CD14-positive monocyte (primary cell): ENCODE measurements at regions not wholly inside any gene's neighbourhood (a gene's known extent, or its start where the extent isn't known, plus 50 kb on each side); places are given as distances from the start of the nearest gene placed in this dataset.

ENCODE experiments used
- DNase-seq, 3 donors: peaks; one replicate each; pipeline ENCODE4 v3.0.0-alpha.2; 2011 to 2022
- H2AFZ ChIP-seq: 2 replicates; pipeline ENCODE4 v1.6.0; 2012; ENCODE audit warnings: mild to moderate bottlenecking, low read depth, low read length, inconsistent platforms; ENCODE audit not compliant: insufficient read depth, poor library complexity, severe bottlenecking
- H3K27ac ChIP-seq, 2 donors: 1 replicate in 1 of 2; 2 replicates in 1 of 2; pipeline ENCODE4 v1.5.1; 2012 to 2013; ENCODE audit warnings: low read length in 2 of 2, control low read depth in 1 of 2, inconsistent platforms in 1 of 2, low read depth in 1 of 2, mild to moderate bottlenecking in 1 of 2
- H3K27me3 ChIP-seq, 2 donors: one replicate each; pipeline versions ENCODE4 v1.6.0 to v1.6.1; 2011 to 2013; ENCODE audit warnings: low read length in 2 of 2; ENCODE audit not compliant: control insufficient read depth in 2 of 2, insufficient read depth in 2 of 2
- H3K36me3 ChIP-seq, 2 donors: replicated peaks in 1 of 2; 1 replicate in 1 of 2; 2 replicates in 1 of 2; pipeline versions ENCODE4 v1.5.1 to v1.6.1; 2012 to 2013; ENCODE audit warnings: low read length in 2 of 2, control low read depth in 1 of 2, inconsistent platforms in 1 of 2, mild to moderate bottlenecking in 1 of 2; ENCODE audit not compliant: insufficient read depth in 2 of 2, control insufficient read depth in 1 of 2
- H3K4me1 ChIP-seq, 2 donors: 1 replicate in 1 of 2; 2 replicates in 1 of 2; pipeline versions ENCODE4 v1.5.1 to v1.6.1; 2012 to 2013; ENCODE audit warnings: low read length in 2 of 2, control low read depth in 1 of 2, inconsistent platforms in 1 of 2, mild to moderate bottlenecking in 1 of 2, moderate library complexity in 1 of 2; ENCODE audit not compliant: insufficient read depth in 2 of 2, control insufficient read depth in 1 of 2
- H3K4me2 ChIP-seq: replicated peaks from 2 replicates; pipeline ENCODE3; 2012; ENCODE audit warnings: low read length, moderate library complexity, mild to moderate bottlenecking; ENCODE audit not compliant: poor library complexity, severe bottlenecking; ENCODE audit errors: extremely low read depth
- H3K4me3 ChIP-seq, 3 experiments: fragments of 200-600 bp in 1 of 3; sonication (generic) in 1 of 3; replicated peaks in 1 of 3; 1 replicate in 2 of 3; 2 replicates in 1 of 3; pipeline ENCODE4 v1.5.1; 2011 to 2013; ENCODE audit warnings: low read length in 3 of 3, mild to moderate bottlenecking in 3 of 3, control low read depth in 2 of 3, low read depth in 2 of 3, inconsistent platforms in 1 of 3, moderate library complexity in 1 of 3
- H3K79me2 ChIP-seq: 2 replicates; pipeline ENCODE4 v1.6.0; 2012; ENCODE audit warnings: mild to moderate bottlenecking, control low read depth, inconsistent platforms, low read length, moderate library complexity; ENCODE audit not compliant: insufficient read depth
- H3K9ac ChIP-seq: 2 replicates; pipeline ENCODE4 v1.6.0; 2017; ENCODE audit warnings: low read length, mild to moderate bottlenecking; ENCODE audit not compliant: insufficient read depth, poor library complexity, severe bottlenecking
- H3K9me3 ChIP-seq, 2 donors: replicated peaks in 1 of 2; 1 replicate in 1 of 2; 2 replicates in 1 of 2; pipeline versions ENCODE4 v1.5.1 to v1.6.1; 2012 to 2013; ENCODE audit warnings: low read length in 2 of 2, control low read depth in 1 of 2; ENCODE audit not compliant: control insufficient read depth in 1 of 2, insufficient read depth in 1 of 2
- H4K20me1 ChIP-seq: 2 replicates; pipeline ENCODE4 v1.6.0; 2012; ENCODE audit warnings: mild to moderate bottlenecking, low read length, control low read depth, moderate library complexity; ENCODE audit not compliant: insufficient read depth
- H3K27ac Mint-ChIP-seq, 7 donors: one replicate each; pipeline ENCODE4 v1.8.0; 2020; ENCODE audit warnings: mild to moderate bottlenecking in 7 of 7, mixed read lengths in 7 of 7, moderate library complexity in 6 of 7, inconsistent platforms in 2 of 7
- H3K27me3 Mint-ChIP-seq, 3 donors: one replicate each; pipeline ENCODE4 v1.8.0; 2021 to 2022; ENCODE audit warnings: low read depth in 3 of 3, mild to moderate bottlenecking in 3 of 3, mixed read lengths in 3 of 3, moderate library complexity in 3 of 3, inconsistent platforms in 1 of 3
- H3K36me3 Mint-ChIP-seq, 2 donors: one replicate each; pipeline ENCODE4 v1.8.0; 2020; ENCODE audit warnings: mixed read lengths in 2 of 2, inconsistent platforms in 1 of 2, mild to moderate bottlenecking in 1 of 2
- H3K4me1 Mint-ChIP-seq: one replicate; pipeline ENCODE4 v1.8.0; 2020; ENCODE audit warnings: mild to moderate bottlenecking, mixed read lengths
- H3K4me3 Mint-ChIP-seq, 2 donors: one replicate each; pipeline ENCODE4 v1.8.0; 2020; ENCODE audit warnings: mild to moderate bottlenecking in 2 of 2, mixed read lengths in 2 of 2, moderate library complexity in 1 of 2
- H3K9me3 Mint-ChIP-seq, 7 donors: one replicate each; pipeline ENCODE4 v1.8.0; 2020 to 2022; ENCODE audit warnings: mixed read lengths in 7 of 7, mild to moderate bottlenecking in 6 of 7, moderate library complexity in 6 of 7, inconsistent platforms in 2 of 7
- CTCF ChIP-seq: fragments of 200-600 bp; IDR thresholded peaks from one replicate; pipeline ENCODE4 v1.8.0; 2022; ENCODE audit warnings: antibody characterized with exemption, mild to moderate bottlenecking
- WGBS: methylation state at CpG from one replicate; pipeline ENCODE4 v1.1.5; 2013; ENCODE audit warnings: missing lambda C conversion rate; ENCODE audit not compliant: insufficient coverage; 5-methylcytosine and 5-hydroxymethylcytosine counted together
- intact Hi-C, 2 donors: fragments of 100-400 bp; cut with micrococcal nuclease; formaldehyde crosslinking; loops; one replicate each; pipeline versions ENCODE4 v1.15.0 to v1.15.1; 2023

- Histone ChIP-seq H3K4me2 (no peak overlapping the region), H2AFZ (peak overlapping the region; percentile 7), H3K27me3 (no peaks in the 10 kb centered on the region), H3K9ac (no peak overlapping the region), H3K36me3 (no peaks in the 10 kb centered on the region), H3K4me1 (no peaks in the 10 kb centered on the region), H3K79me2 (no peaks in the 10 kb centered on the region), H4K20me1 (no peaks in the 10 kb centered on the region), H3K9me3 (no peaks in the 10 kb centered on the region), H3K27ac (no peak overlapping the region), H3K4me3 (no peak overlapping the region)
- H3K4me3 Mint-ChIP-seq, result no peak overlapping the region
- H3K27me3 Mint-ChIP-seq, result peaks cover 0 to 2% (median 2%) of the 10 kb centered on the region in 3 donors
- H3K36me3 Mint-ChIP-seq, result no peaks in the 10 kb centered on the region
- H3K4me1 Mint-ChIP-seq, result peaks cover 3% of the 10 kb centered on the region
- TF ChIP-seq CTCF, result no peak
- H3K9me3 Mint-ChIP-seq, result peaks cover 0 to 3% (median 0%) of the 10 kb centered on the region in 7 donors
- DNase-seq, result no peak
- intact Hi-C loops, result no loop called here
- 100% methylated on average over 2 of the region's 5 CpGs for WGBS
- H3K27ac Mint-ChIP-seq, result no peak overlapping the region
These were observed 704.9 kb upstream of the CITED2 start for GRCh38 chr6:140079328-140079727.

- Histone ChIP-seq H3K36me3 (no peaks in the 10 kb centered on the region), H3K4me3 (no peak overlapping the region), H2AFZ (no peak overlapping the region), H3K27me3 (no peaks in the 10 kb centered on the region), H3K27ac (no peak overlapping the region), H3K79me2 (no peaks in the 10 kb centered on the region), H3K4me1 (no peaks in the 10 kb centered on the region), H4K20me1 (no peaks in the 10 kb centered on the region), H3K9ac (no peak overlapping the region), H3K4me2 (no peak overlapping the region), H3K9me3 (no peaks in the 10 kb centered on the region)
- Mint-ChIP-seq H3K27ac (no peak overlapping the region), H3K4me3 (no peak overlapping the region), H3K36me3 (no peaks in the 10 kb centered on the region), H3K9me3 (peaks cover 0 to 3% (median 0%) of the 10 kb centered on the region in 7 donors), H3K27me3 (peaks cover 0 to 2% (median 2%) of the 10 kb centered on the region in 3 donors), H3K4me1 (peaks cover 3% of the 10 kb centered on the region)
- no CpG with 5 or more reads among the region's 3 CpGs for WGBS
- intact Hi-C loops, result no loop called here
- TF ChIP-seq CTCF, result no peak
- DNase-seq, result no peak
These were observed 704.2 kb upstream of the CITED2 start for GRCh38 chr6:140078561-140079125.
